Naive thymus-derived CD8-positive, alpha-beta T cell (primary cell): ENCODE measurements at regions not wholly inside any gene's neighbourhood (a gene's known extent, or its start where the extent isn't known, plus 50 kb on each side); places are given as distances from the start of the nearest gene placed in this dataset.
A peak's percentile ranks its signal among the peaks of the same experiment; 100 is the strongest.

ENCODE experiments used
- ATAC-seq, 2 donors: fragments of 150-1000 bp; cut with Tn5 transposase in 1 of 2; sonication (Bioruptor Pico), chemical (Tn5 transposase) in 1 of 2; 1 replicate in 1 of 2; 2 replicates in 1 of 2; pipeline ENCODE4 v1.10.0; 2021; ENCODE audit warnings: mild to moderate bottlenecking in 2 of 2, moderate library complexity in 2 of 2
- POLR2A ChIA-PET: fragments of 350-600 bp; sonication (Branson Sonifier 250); formaldehyde crosslinking; loops from one replicate; lab custom pipeline; 2021; ENCODE audit warnings: antibody characterized with exemption; lab: Charles Lee
- DNase-seq, 10 donors: peaks; one replicate each; pipeline versions ENCODE4 v3.0.0 to v3.0.0-alpha.2; 2020 to 2022
- H3K27ac Mint-ChIP-seq, 10 donors: one replicate each; pipeline ENCODE4 v1.8.0; 2020 to 2022; ENCODE audit warnings: mild to moderate bottlenecking in 10 of 10, mixed read lengths in 10 of 10, moderate library complexity in 4 of 10, inconsistent platforms in 1 of 10
- H3K27me3 Mint-ChIP-seq, 5 donors: one replicate each; pipeline ENCODE4 v1.8.0; 2021 to 2022; ENCODE audit warnings: mixed read lengths in 5 of 5
- H3K36me3 Mint-ChIP-seq, 3 donors: one replicate each; pipeline ENCODE4 v1.8.0; 2020 to 2022; ENCODE audit warnings: mixed read lengths in 3 of 3, mild to moderate bottlenecking in 2 of 3, inconsistent platforms in 1 of 3
- H3K4me1 Mint-ChIP-seq, 4 donors: one replicate each; pipeline ENCODE4 v1.8.0; 2021 to 2022; ENCODE audit warnings: mixed read lengths in 4 of 4
- H3K4me3 Mint-ChIP-seq, 10 donors: one replicate each; pipeline ENCODE4 v1.8.0; 2020 to 2022; ENCODE audit warnings: mild to moderate bottlenecking in 10 of 10, mixed read lengths in 10 of 10, moderate library complexity in 6 of 10, inconsistent platforms in 1 of 10
- H3K9me3 Mint-ChIP-seq, 9 donors: one replicate each; pipeline ENCODE4 v1.8.0; 2020 to 2022; ENCODE audit warnings: mixed read lengths in 9 of 9, mild to moderate bottlenecking in 3 of 9, inconsistent platforms in 1 of 9, moderate library complexity in 1 of 9

DNA sequence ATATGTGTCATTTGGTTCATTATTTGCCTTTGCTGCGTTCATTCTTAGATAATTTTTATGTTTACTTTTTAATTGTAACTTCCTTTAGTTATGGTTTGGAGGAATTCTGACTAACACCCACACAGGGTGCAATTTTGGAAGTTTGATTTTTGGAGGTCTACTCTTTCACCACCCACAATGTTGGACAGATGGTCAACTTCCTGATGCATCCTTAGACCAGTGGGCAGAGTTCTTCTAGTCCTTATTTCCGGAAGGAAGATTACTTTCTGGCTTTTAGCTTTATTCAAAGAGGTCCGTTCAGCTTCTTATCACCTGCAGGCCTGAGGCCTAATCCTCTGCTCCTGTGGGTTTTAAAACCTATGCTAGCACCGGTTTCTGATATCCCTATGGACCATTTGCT, 126.7 kb downstream of the MTX3 start:
- POLR2A ChIA-PET = no interaction called here
- Mint-ChIP-seq H3K36me3 (peaks cover 0 to 3% (median 0%) of the 10 kb centered on the region in 3 donors), H3K27ac (no peak overlapping the region), H3K27me3 (peaks cover 5 to 32% (median 8%) of the 10 kb centered on the region in 5 donors), H3K4me1 (no peaks in the 10 kb centered on the region), H3K4me3 (no peak overlapping the region), H3K9me3 (peaks cover 0 to 3% (median 0%) of the 10 kb centered on the region in 9 donors)
- no peak for DNase-seq
- no peak for ATAC-seq

DNA sequence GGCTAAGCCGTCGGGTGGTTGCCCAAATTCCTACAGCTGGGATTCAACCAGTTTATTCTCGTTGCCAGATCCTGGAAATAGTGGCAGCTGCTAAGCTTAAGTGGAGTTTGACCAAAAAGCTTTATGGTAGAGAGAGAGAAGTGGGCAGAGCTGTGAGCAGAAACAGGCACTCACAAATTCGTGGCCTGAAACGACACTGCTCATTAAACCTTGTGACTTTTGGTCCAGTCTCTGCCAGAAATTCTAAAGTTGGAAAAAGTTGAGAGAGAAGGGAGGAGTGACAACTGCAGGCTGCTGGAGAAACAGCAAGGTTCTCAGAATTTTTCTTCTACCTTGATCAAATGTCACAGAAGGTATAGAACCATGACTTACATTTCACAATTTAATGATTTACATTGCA, 131.5 kb downstream of the MTX3 start:
- H3K27me3 Mint-ChIP-seq = peaks cover 0 to 5% (median 2%) of the 10 kb centered on the region in 5 donors
- H3K36me3 Mint-ChIP-seq = peaks cover 0 to 3% (median 0%) of the 10 kb centered on the region in 3 donors
- no peak for ATAC-seq
- H3K27ac Mint-ChIP-seq = no peak overlapping the region
- POLR2A ChIA-PET = no interaction called here
- H3K4me3 Mint-ChIP-seq = no peak overlapping the region
- peaks cover 0 to 3% (median 0%) of the 10 kb centered on the region in 9 donors for H3K9me3 Mint-ChIP-seq
- H3K4me1 Mint-ChIP-seq = peaks cover 0 to 3% (median 0%) of the 10 kb centered on the region in 4 donors
- DNase-seq = no peak

DNA sequence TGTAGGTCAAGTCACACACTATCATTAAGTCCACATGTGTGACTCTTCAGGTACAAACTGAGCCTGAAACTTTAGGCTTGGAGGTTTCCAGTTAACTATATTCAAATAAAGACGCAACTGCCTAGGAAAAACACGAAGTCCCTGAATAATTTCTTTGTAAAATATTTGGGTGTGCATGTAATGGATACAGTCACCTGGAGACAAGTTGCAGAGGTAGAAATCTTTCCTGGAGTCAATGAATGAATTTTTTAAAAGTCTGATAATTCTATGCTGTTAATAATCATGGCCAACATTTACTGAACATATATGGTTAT, 132.7 kb downstream of the MTX3 start:
- peaks cover 0 to 3% (median 0%) of the 10 kb centered on the region in 4 donors for H3K4me1 Mint-ChIP-seq
- DNase-seq (no peak), ATAC-seq (no peak)
- H3K27me3 Mint-ChIP-seq = peaks cover 0 to 10% (median 4%) of the 10 kb centered on the region in 5 donors
- POLR2A ChIA-PET = interaction anchor here (1.1 kb wide), 1 partner anchor 225 kb away, joined by 4 read pairs; no protein-coding TSS in a partner anchor
- no peak overlapping the region for H3K4me3 Mint-ChIP-seq
- H3K27ac Mint-ChIP-seq = no peak overlapping the region
- H3K9me3 Mint-ChIP-seq = no peaks in the 10 kb centered on the region
- no peaks in the 10 kb centered on the region for H3K36me3 Mint-ChIP-seq

GRCh38 chr5:79857714-79858409, 133.2 kb downstream of the MTX3 start:
- H3K36me3 Mint-ChIP-seq = no peaks in the 10 kb centered on the region
- no peak overlapping the region for H3K27ac Mint-ChIP-seq
- H3K27me3 Mint-ChIP-seq = peaks cover 0 to 12% (median 3%) of the 10 kb centered on the region in 5 donors
- H3K4me3 Mint-ChIP-seq = no peak overlapping the region
- ATAC-seq (peak; percentile 67 to 73), DNase-seq (peak; percentile 47 to 84 (median 73))
- POLR2A ChIA-PET = interaction anchor here (1.1 kb wide), 1 partner anchor 225 kb away, joined by 4 read pairs; no protein-coding TSS in a partner anchor
- peaks cover 0 to 3% (median 0%) of the 10 kb centered on the region in 4 donors for H3K4me1 Mint-ChIP-seq
- H3K9me3 Mint-ChIP-seq = no peaks in the 10 kb centered on the region

GRCh38 chr5:79856456-79857055, 134.5 kb downstream of the MTX3 start:
- Mint-ChIP-seq H3K36me3 (no peaks in the 10 kb centered on the region), H3K4me1 (peaks cover 0 to 3% (median 0%) of the 10 kb centered on the region in 4 donors), H3K4me3 (no peak overlapping the region), H3K9me3 (no peaks in the 10 kb centered on the region), H3K27ac (no peak overlapping the region), H3K27me3 (peaks cover 0 to 12% (median 3%) of the 10 kb centered on the region in 5 donors)
- POLR2A ChIA-PET = no interaction called here
- DNase-seq (no peak), ATAC-seq (no peak)

DNA sequence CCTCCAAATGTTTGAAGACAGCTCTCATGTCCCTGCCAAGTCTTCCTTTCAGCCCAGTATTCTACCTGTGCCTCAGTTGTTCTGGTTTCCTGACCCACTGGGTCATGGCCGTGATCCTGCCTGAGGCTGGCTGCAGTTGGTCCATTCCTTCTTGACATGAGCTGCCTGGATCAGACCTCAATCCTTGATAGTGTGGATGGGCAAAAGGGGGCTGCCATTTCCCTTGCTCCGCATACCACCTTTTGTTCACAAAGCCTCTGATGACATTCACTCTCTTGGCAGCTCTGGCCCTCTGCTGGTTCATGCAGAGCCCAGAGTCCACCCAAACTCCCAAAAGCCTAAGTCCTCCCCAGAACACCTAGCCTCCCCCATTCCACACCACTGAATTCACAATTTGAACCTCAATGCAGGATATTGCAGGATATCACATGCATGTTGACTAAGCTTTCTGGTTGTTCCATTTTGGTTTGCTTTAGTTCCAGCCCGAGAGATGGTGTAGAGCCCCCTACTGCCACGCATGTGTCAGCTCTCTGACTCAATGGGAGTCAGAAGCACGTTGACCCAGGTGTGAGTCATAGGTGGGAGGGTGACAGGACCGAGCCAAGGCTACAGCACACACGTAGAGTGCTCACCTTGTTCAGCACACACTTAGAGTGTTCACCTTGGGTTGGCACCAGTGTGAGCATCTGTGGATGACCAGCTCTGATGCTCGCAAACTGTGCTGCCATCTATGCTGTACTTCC, 137.2 kb downstream of the MTX3 start:
- no peak overlapping the region for H3K27ac Mint-ChIP-seq
- ATAC-seq (no peak), DNase-seq (no peak)
- no peaks in the 10 kb centered on the region for H3K9me3 Mint-ChIP-seq
- H3K4me1 Mint-ChIP-seq = peaks cover 0 to 3% (median 0%) of the 10 kb centered on the region in 4 donors
- POLR2A ChIA-PET = no interaction called here
- no peaks in the 10 kb centered on the region for H3K36me3 Mint-ChIP-seq
- no peak overlapping the region for H3K4me3 Mint-ChIP-seq
- peaks cover 0 to 12% (median 3%) of the 10 kb centered on the region in 5 donors for H3K27me3 Mint-ChIP-seq

GRCh38 chr5:79853028-79853427, 138.0 kb downstream of the MTX3 start:
- Mint-ChIP-seq H3K4me1 (peaks cover 0 to 4% (median under 1%) of the 10 kb centered on the region in 4 donors), H3K9me3 (no peaks in the 10 kb centered on the region), H3K36me3 (no peaks in the 10 kb centered on the region), H3K4me3 (no peak overlapping the region), H3K27me3 (peaks cover 0 to 14% (median 6%) of the 10 kb centered on the region in 5 donors), H3K27ac (no peak overlapping the region)
- no peak for ATAC-seq
- POLR2A ChIA-PET = no interaction called here
- no peak for DNase-seq

DNA sequence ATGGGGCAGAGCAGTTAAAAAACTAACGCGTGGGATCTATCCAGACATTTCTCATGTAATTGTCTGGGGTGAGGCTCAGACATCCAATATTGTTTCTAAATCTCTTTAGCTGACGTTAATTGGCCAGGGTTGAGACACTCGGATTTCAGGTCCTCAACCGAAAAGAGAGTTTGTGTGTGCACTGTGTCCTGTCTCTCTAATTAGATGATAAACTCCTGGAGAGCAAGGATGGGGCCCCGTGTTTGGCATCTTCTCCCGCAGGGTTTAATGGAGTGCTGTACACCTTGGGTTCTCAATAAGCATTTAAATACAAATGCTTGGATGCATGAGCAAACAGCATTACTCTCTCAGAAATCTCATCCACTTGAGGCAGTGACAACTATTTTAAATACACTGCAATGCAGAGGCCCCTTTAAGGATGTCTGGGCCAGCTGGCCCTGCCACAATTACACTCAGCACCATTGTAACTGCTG, 139.6 kb downstream of the MTX3 start:
- no peak for ATAC-seq
- Mint-ChIP-seq H3K4me1 (peaks cover 0 to 2% (median under 1%) of the 10 kb centered on the region in 4 donors), H3K27me3 (peaks cover 1 to 17% (median 16%) of the 10 kb centered on the region in 5 donors)

GRCh38 chr5:79850941-79851340, 140.1 kb downstream of the MTX3 start:
- H3K27ac Mint-ChIP-seq = no peak overlapping the region
- ATAC-seq (no peak), DNase-seq (no peak)
- H3K36me3 Mint-ChIP-seq = no peaks in the 10 kb centered on the region
- H3K27me3 Mint-ChIP-seq = peaks cover 1 to 17% (median 16%) of the 10 kb centered on the region in 5 donors
- POLR2A ChIA-PET = no interaction called here
- peaks cover 0 to 2% (median under 1%) of the 10 kb centered on the region in 4 donors for H3K4me1 Mint-ChIP-seq
- no peaks in the 10 kb centered on the region for H3K9me3 Mint-ChIP-seq
- H3K4me3 Mint-ChIP-seq = no peak overlapping the region

More for the DNA sequence above, 139.6 kb downstream of the MTX3 start:
- Mint-ChIP-seq H3K36me3 (no peaks in the 10 kb centered on the region), H3K4me3 (no peak overlapping the region), H3K9me3 (no peaks in the 10 kb centered on the region), H3K27ac (no peak overlapping the region)
- POLR2A ChIA-PET = no interaction called here
- no peak for DNase-seq

GRCh38 chr5:79850316-79850822, 140.7 kb downstream of the MTX3 start:
- peaks cover 0 to 2% (median under 1%) of the 10 kb centered on the region in 4 donors for H3K4me1 Mint-ChIP-seq
- no peak overlapping the region for H3K4me3 Mint-ChIP-seq
- DNase-seq (no peak), ATAC-seq (no peak)
- H3K36me3 Mint-ChIP-seq = no peaks in the 10 kb centered on the region
- H3K27me3 Mint-ChIP-seq = peaks cover 1 to 17% (median 16%) of the 10 kb centered on the region in 5 donors
- no peaks in the 10 kb centered on the region for H3K9me3 Mint-ChIP-seq
- H3K27ac Mint-ChIP-seq = no peak overlapping the region
- POLR2A ChIA-PET = no interaction called here

- no peak for ATAC-seq
- Mint-ChIP-seq H3K9me3 (no peaks in the 10 kb centered on the region), H3K4me1 (peaks cover 0 to 2% (median under 1%) of the 10 kb centered on the region in 4 donors), H3K36me3 (no peaks in the 10 kb centered on the region), H3K27me3 (peaks cover 1 to 17% (median 16%) of the 10 kb centered on the region in 5 donors), H3K4me3 (no peak overlapping the region), H3K27ac (no peak overlapping the region)
- DNase-seq = no peak
- POLR2A ChIA-PET = no interaction called here
Observed at GRCh38 chr5:79849486-79850315, 141.4 kb downstream of the MTX3 start.
